H1 (cell line): ENCODE measurements at regions not wholly inside any gene's neighbourhood (a gene's known extent, or its start where the extent isn't known, plus 50 kb on each side); places are given as distances from the start of the nearest gene placed in this dataset.
A peak's percentile ranks its signal among the peaks of the same experiment; 100 is the strongest.

ENCODE experiments used
- CTCF ChIA-PET: fragments of 300-600 bp; sonication (Branson Sonifier 250); formaldehyde crosslinking; loops from one replicate; lab custom pipeline; 2021; ENCODE audit not compliant: partially characterized antibody; lab: Charles Lee
- POLR2A ChIA-PET: fragments of 300-600 bp; sonication (Branson Sonifier 250); formaldehyde crosslinking; loops from one replicate; lab custom pipeline; 2021; ENCODE audit warnings: inconsistent platforms; ENCODE audit not compliant: partially characterized antibody; lab: Charles Lee
- DNase-seq, 2 experiments: peaks; one replicate each; pipeline versions ENCODE4 v3.0.0 to v3.0.0-alpha.2; 2010 to 2022; ENCODE audit warnings: low spot score in 2 of 2, low read depth in 1 of 2, mixed read lengths in 1 of 2
- FAIRE-seq: peaks from 2 replicates; lab custom pipeline; 2011; peaks lifted over from hg19 to GRCh38; lab: Jason Lieb, UNC
- H2AFZ ChIP-seq: 2 replicates; pipeline ENCODE4 v1.8.1; 2012; ENCODE audit warnings: low read length, inconsistent platforms
- H2AK5ac ChIP-seq: 2 replicates; pipeline ENCODE4 v1.6.1; 2013; ENCODE audit warnings: low read depth, low read length
- H2BK120ac ChIP-seq: replicated peaks from 2 replicates; pipeline ENCODE3; 2013; ENCODE audit warnings: low read depth, low read length, inconsistent platforms
- H2BK12ac ChIP-seq: 2 replicates; pipeline ENCODE4 v1.6.1; 2013; ENCODE audit warnings: low read depth, low read length
- H2BK15ac ChIP-seq: 2 replicates; pipeline ENCODE4 v1.6.1; 2013; ENCODE audit warnings: low read length
- H2BK20ac ChIP-seq: 2 replicates; pipeline ENCODE4 v1.6.1; 2013; ENCODE audit warnings: low read length
- H2BK5ac ChIP-seq: 2 replicates; pipeline ENCODE4 v1.6.1; 2013; ENCODE audit warnings: low read depth, low read length
- H3K14ac ChIP-seq: 2 replicates; pipeline ENCODE4 v1.6.1; 2013; ENCODE audit warnings: inconsistent platforms; ENCODE audit not compliant: insufficient read length
- H3K18ac ChIP-seq: 2 replicates; pipeline ENCODE4 v1.6.1; 2013; ENCODE audit warnings: low read length; ENCODE audit errors: extremely low read depth
- H3K23ac ChIP-seq: 2 replicates; pipeline ENCODE4 v1.6.1; 2013; ENCODE audit warnings: inconsistent platforms; ENCODE audit not compliant: insufficient read length
- H3K23me2 ChIP-seq: 2 replicates; pipeline ENCODE4 v1.6.1; 2013; ENCODE audit warnings: low read depth, low read length
- H3K27ac ChIP-seq: 2 replicates; pipeline ENCODE4 v1.6.1; 2011; ENCODE audit warnings: low read depth, low read length, inconsistent platforms
- H3K27me3 ChIP-seq, 4 experiments: replicated peaks in 1 of 4; 1 replicate in 1 of 4; 2 replicates in 3 of 4; pipeline versions ENCODE4 v1.6.1 to v1.8.1; 2011 to 2013; ENCODE audit warnings: low read length in 3 of 4, mild to moderate bottlenecking in 3 of 4, inconsistent platforms in 2 of 4, mixed read lengths in 2 of 4, moderate library complexity in 1 of 4; ENCODE audit not compliant: control insufficient read depth in 3 of 4, insufficient read depth in 3 of 4; ENCODE audit errors: extremely low read depth in 1 of 4
- H3K36me3 ChIP-seq, 4 experiments: 2 replicates each; pipeline versions ENCODE4 v1.6.1 to v1.8.1; 2011 to 2013; ENCODE audit warnings: mild to moderate bottlenecking in 4 of 4, low read length in 3 of 4, moderate library complexity in 2 of 4, control low read depth in 1 of 4, inconsistent platforms in 1 of 4; ENCODE audit not compliant: insufficient read depth in 4 of 4, control insufficient read depth in 2 of 4
- H3K4ac ChIP-seq: replicated peaks from 2 replicates; pipeline ENCODE3; 2013; ENCODE audit warnings: low read length, low read depth, mixed read lengths, inconsistent platforms; ENCODE audit not compliant: insufficient read length
- H3K4me1 ChIP-seq, 4 experiments: replicated peaks in 1 of 4; 1 replicate in 1 of 4; 2 replicates in 3 of 4; pipeline versions ENCODE4 v1.6.1 to v1.8.1; 2011 to 2013; ENCODE audit warnings: low read length in 3 of 4, inconsistent platforms in 2 of 4, mixed read lengths in 1 of 4; ENCODE audit not compliant: insufficient read depth in 4 of 4, control insufficient read depth in 3 of 4
- H3K4me2 ChIP-seq, 2 experiments: 2 replicates each; pipeline versions ENCODE4 v1.6.1 to v1.8.1; 2011 to 2013; ENCODE audit warnings: low read depth in 2 of 2, low read length in 2 of 2, control low read depth in 1 of 2, inconsistent platforms in 1 of 2, mild to moderate bottlenecking in 1 of 2; ENCODE audit not compliant: insufficient read depth in 1 of 2
- H3K4me3 ChIP-seq, 4 experiments: fragments of 200-600, 300-600 bp in 1 of 4; sonication (generic), shearing (Covaris generic), sonication (Bioruptor Twin) in 1 of 4; 2 replicates each; pipeline versions ENCODE4 v1.5.1 to v1.8.1; 2011 to 2016; ENCODE audit warnings: low read length in 4 of 4, low read depth in 3 of 4, control low read depth in 2 of 4, inconsistent platforms in 2 of 4, mild to moderate bottlenecking in 2 of 4, mixed read lengths in 1 of 4, moderate library complexity in 1 of 4; ENCODE audit not compliant: insufficient read depth in 2 of 4; ENCODE audit errors: extremely low read depth in 1 of 4
- H3K56ac ChIP-seq: replicated peaks from 2 replicates; pipeline ENCODE3; 2013; ENCODE audit warnings: low read depth, mild to moderate bottlenecking, mixed read lengths, low read length, inconsistent platforms; ENCODE audit not compliant: insufficient read length
- H3K79me1 ChIP-seq: 2 replicates; pipeline ENCODE4 v1.6.1; 2013; ENCODE audit warnings: low read depth, low read length, control low read depth
- H3K79me2 ChIP-seq, 2 experiments: 2 replicates each; pipeline versions ENCODE4 v1.6.1 to v1.8.1; 2012 to 2013; ENCODE audit warnings: low read length in 2 of 2, mild to moderate bottlenecking in 2 of 2, inconsistent platforms in 1 of 2; ENCODE audit not compliant: insufficient read depth in 2 of 2, control insufficient read depth in 1 of 2
- H3K9ac ChIP-seq, 4 experiments: replicated peaks in 1 of 4; 1 replicate in 1 of 4; 2 replicates in 3 of 4; pipeline versions ENCODE4 v1.6.1 to v1.8.1; 2011 to 2013; ENCODE audit warnings: low read depth in 3 of 4, low read length in 3 of 4, control low read depth in 2 of 4, mild to moderate bottlenecking in 2 of 4, moderate library complexity in 2 of 4, inconsistent platforms in 1 of 4; ENCODE audit errors: extremely low read depth in 1 of 4
- H3K9me3 ChIP-seq, 2 experiments: 2 replicates each; pipeline versions ENCODE4 v1.6.1 to v1.8.1; 2012 to 2013; ENCODE audit warnings: mild to moderate bottlenecking in 2 of 2, moderate library complexity in 2 of 2, control low read depth in 1 of 2, inconsistent platforms in 1 of 2, low read depth in 1 of 2, low read length in 1 of 2, mixed read lengths in 1 of 2; ENCODE audit not compliant: insufficient read depth in 2 of 2
- H4K20me1 ChIP-seq, 2 experiments: replicated peaks in 1 of 2; 2 replicates each; pipeline versions ENCODE3 to v1.8.1; 2011 to 2013; ENCODE audit warnings: inconsistent platforms in 2 of 2, low read length in 2 of 2, mild to moderate bottlenecking in 1 of 2; ENCODE audit not compliant: insufficient read depth in 2 of 2, control insufficient read depth in 1 of 2
- H4K5ac ChIP-seq: 2 replicates; pipeline ENCODE4 v1.6.1; 2013; ENCODE audit warnings: low read length, low read depth, mixed read lengths, inconsistent platforms; ENCODE audit not compliant: insufficient read length
- H4K8ac ChIP-seq: 2 replicates; pipeline ENCODE4 v1.8.0; 2013; ENCODE audit warnings: mild to moderate bottlenecking, moderate library complexity, low read length, inconsistent platforms; ENCODE audit not compliant: insufficient read depth; ENCODE audit errors: extremely low read depth
- H4K91ac ChIP-seq: replicated peaks from 2 replicates; pipeline ENCODE3; 2013; ENCODE audit warnings: low read length, mixed read lengths, inconsistent platforms; ENCODE audit not compliant: insufficient read length
- BACH1 ChIP-seq: IDR thresholded peaks from 2 replicates; pipeline ENCODE4 v1.6.1; 2012; ENCODE audit warnings: low read length, improper control_type of control experiment
- CEBPB ChIP-seq: IDR thresholded peaks from 2 replicates; pipeline ENCODE4 v1.6.1; 2012; ENCODE audit warnings: low read depth, low read length
- FOSL1 ChIP-seq: IDR thresholded peaks from 2 replicates; pipeline ENCODE4 v1.6.1; 2011; ENCODE audit warnings: mild to moderate bottlenecking, low read depth, low read length, moderate library complexity; ENCODE audit not compliant: insufficient read depth
- MAX ChIP-seq: IDR thresholded peaks from 2 replicates; pipeline ENCODE4 v1.6.1; 2012; ENCODE audit warnings: inconsistent platforms
- POLR2A ChIP-seq, 2 experiments: IDR thresholded peaks; 1 replicate in 1 of 2; 2 replicates in 1 of 2; pipeline ENCODE4 v1.6.1; 2011; ENCODE audit warnings: low read depth in 2 of 2, low read length in 2 of 2, mild to moderate bottlenecking in 2 of 2; ENCODE audit errors: control extremely low read depth in 1 of 2
- POLR2AphosphoS5 ChIP-seq: IDR thresholded peaks from 2 replicates; pipeline ENCODE4 v1.6.1; 2011; ENCODE audit warnings: low read depth, low read length
- RAD21 ChIP-seq, 2 experiments: IDR thresholded peaks in 1 of 2; conservative IDR thresholded peaks in 1 of 2; 2 replicates each; pipeline ENCODE4 v1.6.1; 2011; ENCODE audit warnings: low read depth in 2 of 2, low read length in 2 of 2, improper control_type of control experiment in 1 of 2, inconsistent platforms in 1 of 2, mild to moderate bottlenecking in 1 of 2, moderate library complexity in 1 of 2
- SIRT6 ChIP-seq: IDR thresholded peaks from one replicate; pipeline ENCODE4 v1.7.1; 2012; ENCODE audit warnings: low read length, inconsistent platforms
- SP2 ChIP-seq: IDR thresholded peaks from 2 replicates; pipeline ENCODE4 v1.6.1; 2012; ENCODE audit warnings: mild to moderate bottlenecking, low read length, inconsistent platforms
- TAF7 ChIP-seq: optimal IDR thresholded peaks from 2 replicates; pipeline ENCODE3; 2011; ENCODE audit warnings: low read depth, mild to moderate bottlenecking, inconsistent platforms, low read length, moderate library complexity, borderline replicate concordance
- TBP ChIP-seq: IDR thresholded peaks from 2 replicates; pipeline ENCODE4 v1.6.1; 2011; ENCODE audit warnings: low read depth, low read length, improper control_type of control experiment
- TEAD4 ChIP-seq: IDR thresholded peaks from 2 replicates; pipeline ENCODE4 v1.6.1; 2012; ENCODE audit warnings: low read depth, low read length, inconsistent platforms, mixed read lengths
- USF2 ChIP-seq: IDR thresholded peaks from 2 replicates; pipeline ENCODE4 v1.6.1; 2011; ENCODE audit warnings: low read length, improper control_type of control experiment
- ZNF274 ChIP-seq: IDR thresholded peaks from 2 replicates; pipeline ENCODE4 v1.7.0; 2012; ENCODE audit warnings: low read length, borderline replicate concordance; ENCODE audit errors: extremely low read depth
- WGBS, 2 experiments: shearing (Covaris generic) in 1 of 2; methylation state at CpG; one replicate each; pipeline versions ENCODE4 v1.1.6 to v1.1.7; 2013 to 2015; ENCODE audit warnings: low lambda C conversion rate in 2 of 2, mixed read lengths in 2 of 2, inconsistent platforms in 1 of 2, low coverage in 1 of 2, missing lambda C conversion rate in 1 of 2; ENCODE audit not compliant: insufficient replicate concordance in 2 of 2, insufficient coverage in 1 of 2, insufficient read length in 1 of 2; ENCODE audit errors: extremely low coverage in 1 of 2, missing lambda C conversion rate in 1 of 2; 5-methylcytosine and 5-hydroxymethylcytosine counted together

- Histone ChIP-seq H3K56ac (no peak overlapping the region), H2BK12ac (no peak overlapping the region; the same call in 1 of the 2 replicates), H4K91ac (no peak overlapping the region), H3K4ac (no peak overlapping the region), H3K27me3 (no peaks in the 10 kb centered on the region), H3K36me3 (no peaks in the 10 kb centered on the region; a peak in 1 of 8 replicates), H2AFZ (0 out of 2 replicates have a peak overlapping the region, but pooled peaks have one; percentile 26), H3K27ac (no peak overlapping the region), H3K79me1 (no peaks in the 10 kb centered on the region), H4K5ac (peak overlapping the region; percentile 10), H3K9ac (no peak overlapping the region), H2AK5ac (no peak overlapping the region), H3K18ac (no peak overlapping the region), H3K79me2 (no peaks in the 10 kb centered on the region), H3K4me1 (peaks cover 0 to 5% (median 2%) of the 10 kb centered on the region in 4 experiments; a peak in 3 of 7 replicates), H3K23me2 (no peaks in the 10 kb centered on the region), H2BK15ac (no peak overlapping the region), H4K20me1 (no peaks in the 10 kb centered on the region), H3K9me3 (no peaks in the 10 kb centered on the region; a peak in 1 of 4 replicates), H2BK120ac (no peak overlapping the region), H3K4me3 (no peak overlapping the region), H2BK20ac (no peak overlapping the region), H4K8ac (no peak overlapping the region), H3K14ac (no peak overlapping the region), H3K4me2 (no peak overlapping the region), H2BK5ac (no peak overlapping the region), H3K23ac (no peak overlapping the region)
- CTCF ChIA-PET = interaction anchor here (0.8 to 3.9 kb wide), 8 partner anchors 10 to 159 kb away, joined by 3 to 19 read pairs (median 4); no protein-coding TSS in a partner anchor
- FAIRE-seq (no peak), DNase-seq (no peak)
- 74% methylated on average over 5 of the region's 5 CpGs; no CpG with 5 or more reads in 1 of the 2 experiments for WGBS, 2 experiments
- POLR2A ChIA-PET = interaction anchor here (0.8 to 1.2 kb wide), 2 partner anchors 8 kb away, joined by 3 read pairs; no protein-coding TSS in a partner anchor
- no peak for TF ChIP-seq USF2
- no peak for TF ChIP-seq CEBPB
- TF ChIP-seq POLR2A (IDR thresholded peaks at IDR 0.05; ENCODE audit: control extremely low read depth in 1 of 2, low read depth in 2 of 2, low read length in 2 of 2) = no peak
- no peak for TF ChIP-seq SIRT6
- TF ChIP-seq TEAD4 = no peak
- TF ChIP-seq BACH1 = no peak
- TF ChIP-seq TAF7 = no peak
- no peak for TF ChIP-seq RAD21 (IDR thresholded peaks at IDR 0.05 in 1 of 2, conservative IDR thresholded peaks at IDR 0.05 in 1 of 2; ENCODE audit: low read depth in 2 of 2, low read length in 2 of 2)
- no peak for TF ChIP-seq ZNF274
- no peak for TF ChIP-seq FOSL1
- TF ChIP-seq TBP = no peak
- no peak for TF ChIP-seq SP2
- TF ChIP-seq MAX = no peak
- no peak for TF ChIP-seq POLR2AphosphoS5
Observed at GRCh38 chr10:29150010-29150409, 138.9 kb upstream of the LYZL1 start.
